ENCODE measurements at regions not wholly inside any gene's neighbourhood (a gene's known extent, or its start where the extent isn't known, plus 50 kb on each side); places are given as distances from the start of the nearest gene placed in this dataset.

DNA sequence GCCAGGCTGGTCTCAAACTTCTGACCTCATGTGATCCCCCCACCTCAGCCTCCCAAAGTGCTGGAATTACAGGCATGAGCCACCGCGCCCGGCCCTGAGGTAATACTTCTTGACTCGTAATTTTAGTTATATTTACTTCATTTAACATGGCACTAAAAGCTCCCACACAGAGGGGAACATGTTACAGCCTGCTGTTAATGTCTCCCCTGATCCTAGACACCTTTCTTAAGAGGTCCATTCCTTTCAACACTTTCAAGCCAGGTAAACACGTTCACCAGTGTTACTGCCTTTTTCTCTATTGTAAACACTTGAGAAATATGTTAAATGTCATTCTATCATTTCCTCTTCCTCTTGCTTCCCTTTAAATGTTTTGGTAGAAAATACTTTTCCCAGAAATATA lies 161.4 kb downstream of the METTL4 start:
- TF ChIP-seq, protein P1, sequence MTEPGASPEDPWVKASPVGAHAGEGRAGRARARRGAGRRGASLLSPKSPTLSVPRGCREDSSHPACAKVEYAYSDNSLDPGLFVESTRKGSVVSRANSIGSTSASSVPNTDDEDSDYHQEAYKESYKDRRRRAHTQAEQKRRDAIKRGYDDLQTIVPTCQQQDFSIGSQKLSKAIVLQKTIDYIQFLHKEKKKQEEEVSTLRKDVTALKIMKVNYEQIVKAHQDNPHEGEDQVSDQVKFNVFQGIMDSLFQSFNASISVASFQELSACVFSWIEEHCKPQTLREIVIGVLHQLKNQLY (CRISPR knock-in tag; IDR thresholded peaks at IDR 0.05) = no peak
- no peak for TF ChIP-seq FOXP1 (CRISPR knock-in tag; IDR thresholded peaks at IDR 0.05; ENCODE audit: borderline replicate concordance)
- no peaks in the 10 kb centered on the region for H3K27me3 Mint-ChIP-seq (ENCODE audit: low read depth)
- DNase-seq (ENCODE audit: low spot score) (no peak), ATAC-seq (no peak)
- peaks cover 8% of the 10 kb centered on the region for H3K4me1 Mint-ChIP-seq
- ChIA-PET CTCF (no interaction called here), POLR2A (no interaction called here)
- H3K4me3 Mint-ChIP-seq = no peak overlapping the region
- no peak overlapping the region for H3K27ac Mint-ChIP-seq
- no peaks in the 10 kb centered on the region for H3K9me3 Mint-ChIP-seq
- no peaks in the 10 kb centered on the region for H3K36me3 Mint-ChIP-seq

DNA sequence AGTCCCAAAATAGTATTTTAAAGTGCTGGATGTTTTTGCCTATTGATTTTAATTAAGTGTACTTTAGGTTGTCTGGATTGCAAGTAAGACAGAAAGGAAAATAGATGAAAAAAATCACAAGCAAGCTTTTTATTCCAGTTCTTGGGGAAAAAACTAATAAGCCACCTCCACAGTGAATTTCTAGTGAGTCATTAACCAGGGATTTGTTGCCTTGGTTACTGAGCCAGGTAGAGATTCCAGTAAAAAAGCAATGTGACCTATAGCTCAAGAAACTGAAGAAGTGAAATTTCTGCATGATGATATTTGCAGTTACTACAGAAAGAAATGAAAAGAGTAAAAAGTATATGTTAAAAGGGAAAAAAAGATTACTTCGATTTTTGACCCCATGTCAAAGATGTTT lies 160.6 kb downstream of the METTL4 start:
- Mint-ChIP-seq H3K36me3 (no peaks in the 10 kb centered on the region), H3K27ac (no peak overlapping the region)
- no peak for ATAC-seq

DNA sequence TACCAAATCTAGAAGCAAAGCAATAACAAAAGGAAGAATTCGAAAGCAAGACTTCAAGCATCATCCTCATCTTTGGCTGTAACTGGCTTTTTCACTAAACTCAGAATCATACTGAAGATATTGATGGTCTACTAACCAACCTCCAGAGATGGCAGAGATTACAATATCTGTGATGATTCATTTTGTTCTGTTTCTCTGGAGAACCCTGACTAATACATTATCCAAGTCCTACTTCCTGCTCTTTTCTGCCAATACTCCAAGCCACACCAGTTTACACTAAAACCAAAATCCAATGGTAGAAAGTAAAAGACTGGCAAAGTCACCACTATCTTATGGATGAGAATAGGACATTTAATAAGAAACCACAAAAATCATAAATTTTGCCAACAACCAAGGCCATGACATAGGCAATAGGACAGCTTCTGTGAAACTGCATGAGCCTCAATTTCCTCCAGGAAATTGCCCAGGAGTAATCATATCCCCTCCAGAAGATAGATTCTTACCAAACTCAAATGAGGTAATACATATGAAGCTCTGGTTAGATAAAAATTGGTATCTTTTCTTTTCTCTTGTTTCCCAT lies 159.8 kb downstream of the METTL4 start:
- Mint-ChIP-seq H3K27me3 (ENCODE audit: low read depth) (no peaks in the 10 kb centered on the region), H3K36me3 (no peaks in the 10 kb centered on the region), H3K4me3 (no peak overlapping the region), H3K27ac (no peak overlapping the region), H3K4me1 (peaks cover 8% of the 10 kb centered on the region), H3K9me3 (0 out of 2 replicates have a peak, but pooled peaks cover 2% of the 10 kb centered on the region)
- ATAC-seq = no peak
- POLR2A ChIA-PET = no interaction called here
- CTCF ChIA-PET = no interaction called here
- no peak for TF ChIP-seq ZNF121 (CRISPR knock-in tag; IDR thresholded peaks at IDR 0.05)
- no peak for TF ChIP-seq KAT7 (CRISPR knock-in tag; IDR thresholded peaks at IDR 0.05; ENCODE audit: borderline replicate concordance)
- TF ChIP-seq GTF2I (CRISPR knock-in tag; conservative IDR thresholded peaks at IDR 0.05) = no peak
- no peak for DNase-seq (ENCODE audit: low spot score)

More for the DNA sequence above, 160.6 kb downstream of the METTL4 start:
- Mint-ChIP-seq H3K4me1 (peaks cover 8% of the 10 kb centered on the region), H3K9me3 (no peaks in the 10 kb centered on the region), H3K4me3 (no peak overlapping the region), H3K27me3 (ENCODE audit: low read depth) (no peaks in the 10 kb centered on the region)
- DNase-seq (ENCODE audit: low spot score) = no peak
- ChIA-PET POLR2A (no interaction called here), CTCF (no interaction called here)
- no peak for TF ChIP-seq JAZF1 (CRISPR knock-in tag; IDR thresholded peaks at IDR 0.05)
- TF ChIP-seq, protein P2, sequence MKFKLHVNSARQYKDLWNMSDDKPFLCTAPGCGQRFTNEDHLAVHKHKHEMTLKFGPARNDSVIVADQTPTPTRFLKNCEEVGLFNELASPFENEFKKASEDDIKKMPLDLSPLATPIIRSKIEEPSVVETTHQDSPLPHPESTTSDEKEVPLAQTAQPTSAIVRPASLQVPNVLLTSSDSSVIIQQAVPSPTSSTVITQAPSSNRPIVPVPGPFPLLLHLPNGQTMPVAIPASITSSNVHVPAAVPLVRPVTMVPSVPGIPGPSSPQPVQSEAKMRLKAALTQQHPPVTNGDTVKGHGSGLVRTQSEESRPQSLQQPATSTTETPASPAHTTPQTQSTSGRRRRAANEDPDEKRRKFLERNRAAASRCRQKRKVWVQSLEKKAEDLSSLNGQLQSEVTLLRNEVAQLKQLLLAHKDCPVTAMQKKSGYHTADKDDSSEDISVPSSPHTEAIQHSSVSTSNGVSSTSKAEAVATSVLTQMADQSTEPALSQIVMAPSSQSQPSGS (CRISPR knock-in tag; IDR thresholded peaks at IDR 0.05; ENCODE audit: borderline replicate concordance, low read depth) = no peak
- TF ChIP-seq NFYB (CRISPR knock-in tag; conservative IDR thresholded peaks at IDR 0.05; ENCODE audit: low read depth) = no peak
- TF ChIP-seq, protein P3, sequence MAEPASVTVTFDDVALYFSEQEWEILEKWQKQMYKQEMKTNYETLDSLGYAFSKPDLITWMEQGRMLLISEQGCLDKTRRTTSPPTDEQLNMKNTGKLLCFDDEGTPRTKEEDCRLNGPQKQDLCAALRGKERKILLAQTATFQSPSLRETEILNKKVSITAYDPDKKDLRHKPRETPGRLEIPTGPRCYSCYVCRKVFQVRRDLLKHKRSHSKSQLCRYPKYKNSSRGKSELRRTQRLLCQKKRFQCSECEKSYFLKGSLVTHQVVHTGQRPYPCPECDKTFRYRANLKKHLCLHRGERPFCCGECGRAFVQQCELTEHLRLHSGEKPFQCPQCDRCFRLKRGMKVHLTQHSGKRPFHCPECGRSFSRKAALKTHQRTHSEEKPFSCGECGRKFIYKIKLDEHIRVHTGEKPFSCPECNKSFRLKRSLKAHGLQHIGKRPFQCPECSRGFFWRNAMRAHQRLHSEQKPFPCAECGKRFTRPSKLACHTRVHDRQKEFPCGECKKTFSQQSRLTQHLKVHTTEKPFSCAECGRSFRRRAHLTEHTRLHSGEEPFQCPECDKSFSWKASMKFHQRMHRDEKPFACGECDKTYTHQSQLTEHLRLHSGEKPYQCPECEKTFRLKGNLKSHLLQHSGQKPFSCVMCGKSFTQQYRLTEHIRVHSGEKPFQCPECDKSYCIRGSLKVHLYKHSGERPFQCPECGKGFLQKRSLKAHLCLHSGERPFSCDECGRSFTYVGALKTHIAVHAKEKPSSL (CRISPR knock-in tag; conservative IDR thresholded peaks at IDR 0.05) = no peak

DNA sequence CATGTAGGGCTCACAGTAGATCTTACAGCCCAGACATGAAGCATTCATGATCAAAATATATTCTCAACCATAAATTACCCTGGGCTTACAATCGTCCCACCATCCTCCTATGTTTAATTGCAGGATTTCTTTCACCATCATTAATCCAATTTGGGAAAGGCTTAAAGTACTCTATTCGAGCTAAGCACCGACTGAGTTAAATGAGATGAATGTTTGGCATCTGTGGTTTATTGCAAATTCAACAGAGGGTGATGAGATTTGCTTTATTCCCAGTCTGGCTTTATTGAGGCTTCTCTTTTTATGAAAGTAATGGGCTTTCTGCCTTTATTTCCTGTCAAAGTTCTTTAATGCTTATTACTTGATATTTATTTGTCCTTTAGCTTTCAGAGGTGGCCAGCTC lies 159.0 kb downstream of the METTL4 start:
- CTCF ChIA-PET = no interaction called here
- H3K9me3 Mint-ChIP-seq = 0 out of 2 replicates have a peak, but pooled peaks cover 3% of the 10 kb centered on the region
- POLR2A ChIA-PET = no interaction called here
- H3K4me1 Mint-ChIP-seq = peaks cover 8% of the 10 kb centered on the region
- H3K4me3 Mint-ChIP-seq = no peak overlapping the region
- H3K36me3 Mint-ChIP-seq = no peaks in the 10 kb centered on the region
- H3K27ac Mint-ChIP-seq = no peak overlapping the region
- ATAC-seq (no peak), DNase-seq (ENCODE audit: low spot score) (no peak)
- H3K27me3 Mint-ChIP-seq (ENCODE audit: low read depth) = no peaks in the 10 kb centered on the region
- TF ChIP-seq, protein P2 (CRISPR knock-in tag; IDR thresholded peaks at IDR 0.05; ENCODE audit: borderline replicate concordance, low read depth) = no peak
- no peak for TF ChIP-seq TCF7 (CRISPR knock-in tag; IDR thresholded peaks at IDR 0.05; ENCODE audit: low read depth)

Measured in WTC11 (cell line).